ENCODE measurements at regions not wholly inside any gene's neighbourhood (a gene's known extent, or its start where the extent isn't known, plus 50 kb on each side); places are given as distances from the start of the nearest gene placed in this dataset.
A peak's percentile ranks its signal among the peaks of the same experiment; 100 is the strongest.
"Not testable (repeated sequence)": the region's sequence is repeated elsewhere in the genome, so short reads cannot be mapped to it uniquely, and the experiment has no call there.

DNA sequence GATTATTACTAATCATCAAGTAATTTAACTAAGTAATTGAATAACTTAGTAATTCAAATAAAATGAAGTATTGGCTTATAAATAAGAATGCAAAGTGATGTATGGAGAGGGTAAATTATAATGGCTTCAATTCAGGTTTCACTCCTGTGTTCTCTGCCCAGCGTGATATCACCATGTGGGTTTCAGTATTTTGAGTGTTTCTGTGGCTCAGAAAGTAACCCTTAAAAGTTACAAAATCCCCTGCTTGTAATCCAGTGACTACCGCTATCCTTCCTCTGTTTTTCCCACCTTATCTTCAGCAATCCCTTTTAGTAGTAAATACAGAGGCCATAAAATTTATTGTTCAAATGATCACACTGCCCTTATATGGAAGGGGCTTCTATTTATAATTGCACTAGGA lies 316.4 kb upstream of the CFAP20DC start:
- no peak for DNase-seq

DNA sequence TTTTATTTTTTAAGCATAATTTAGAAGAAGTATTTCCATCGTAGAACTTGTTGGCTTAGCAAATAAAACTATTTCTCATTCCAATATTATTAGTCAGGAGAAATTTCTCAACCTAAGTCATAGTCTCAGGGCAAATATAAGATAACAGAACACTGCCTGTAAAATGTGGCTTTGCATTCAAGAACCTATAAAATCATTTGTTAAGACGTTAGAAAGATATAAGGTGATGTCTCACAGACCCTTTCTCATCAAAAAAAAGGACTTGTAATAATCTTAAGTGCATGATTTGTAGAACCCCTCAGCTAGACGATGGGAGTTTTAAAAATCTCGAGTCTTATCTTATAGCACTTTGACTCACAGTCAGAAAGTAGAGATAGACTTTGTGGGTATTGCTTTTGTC lies 314.7 kb upstream of the CFAP20DC start:
- no peak for DNase-seq

GRCh38 chr3:59360312-59360711 lies 310.5 kb upstream of the CFAP20DC start:
- not testable (repeated sequence) for DNase-seq

DNA sequence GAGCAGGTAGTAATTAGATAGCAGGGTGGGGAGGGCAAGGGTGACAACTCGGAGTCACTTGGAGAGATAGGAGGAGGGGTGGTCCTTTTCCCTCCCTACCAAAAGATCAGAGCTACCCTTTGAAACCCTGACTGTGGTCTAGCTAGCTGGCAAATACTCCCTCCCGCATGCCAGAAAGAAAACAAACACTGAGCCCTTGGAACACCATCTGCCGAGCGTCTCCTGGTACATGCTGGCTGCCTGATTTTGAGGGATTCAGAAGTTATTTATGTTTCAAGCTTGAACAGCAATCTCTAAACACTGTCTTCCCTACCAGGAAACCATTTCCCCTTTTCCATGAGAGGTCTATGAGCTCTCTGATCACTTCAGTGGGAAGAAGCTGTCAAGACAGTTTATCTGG lies 291.6 kb upstream of the CFAP20DC start:
- no peak for DNase-seq

- no peak for DNase-seq
Observed at GRCh38 chr3:59339818-59340217, 290.0 kb upstream of the CFAP20DC start.

DNA sequence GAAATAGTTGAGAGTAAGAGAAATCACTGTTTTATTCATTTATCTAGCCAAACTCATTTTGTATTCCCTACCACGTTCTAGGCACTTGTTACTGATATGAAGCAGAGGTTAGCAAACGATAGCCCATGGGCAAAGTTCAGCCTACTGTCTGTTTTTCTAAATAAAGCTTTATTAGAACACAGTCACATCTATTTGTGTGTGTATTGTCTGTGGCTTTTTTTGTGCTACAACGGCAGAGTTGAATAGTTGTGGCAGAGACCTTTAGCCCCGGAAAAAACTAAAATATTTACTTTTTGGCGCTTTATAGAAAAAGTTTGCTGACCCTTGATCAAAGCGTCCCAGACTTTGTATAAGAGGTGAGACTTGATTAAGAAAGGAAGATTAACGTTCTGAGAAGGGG lies 289.1 kb upstream of the CFAP20DC start:
- DNase-seq = no peak

DNA sequence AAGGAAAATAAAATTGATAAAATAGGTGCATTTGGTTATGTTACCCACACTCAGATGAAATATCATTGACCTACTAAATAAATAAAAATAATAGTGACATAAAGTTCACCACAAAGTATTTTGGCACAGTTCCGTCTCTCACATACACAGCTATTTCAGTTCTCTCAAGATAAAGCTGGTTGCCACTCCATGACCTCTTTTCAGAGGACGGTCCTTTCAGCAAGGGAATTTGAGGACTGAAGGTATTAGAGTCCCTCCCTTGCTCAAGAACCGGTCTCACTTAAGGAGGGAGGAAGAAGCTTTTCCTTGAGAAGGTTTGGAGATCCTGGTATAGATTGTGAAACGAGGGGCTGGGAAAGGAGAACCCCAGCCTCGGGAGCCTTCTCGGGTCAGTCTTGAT lies 285.5 kb upstream of the CFAP20DC start:
- no peak for DNase-seq

GRCh38 chr3:59334585-59334984 lies 284.8 kb upstream of the CFAP20DC start:
- DNase-seq = no peak

DNA sequence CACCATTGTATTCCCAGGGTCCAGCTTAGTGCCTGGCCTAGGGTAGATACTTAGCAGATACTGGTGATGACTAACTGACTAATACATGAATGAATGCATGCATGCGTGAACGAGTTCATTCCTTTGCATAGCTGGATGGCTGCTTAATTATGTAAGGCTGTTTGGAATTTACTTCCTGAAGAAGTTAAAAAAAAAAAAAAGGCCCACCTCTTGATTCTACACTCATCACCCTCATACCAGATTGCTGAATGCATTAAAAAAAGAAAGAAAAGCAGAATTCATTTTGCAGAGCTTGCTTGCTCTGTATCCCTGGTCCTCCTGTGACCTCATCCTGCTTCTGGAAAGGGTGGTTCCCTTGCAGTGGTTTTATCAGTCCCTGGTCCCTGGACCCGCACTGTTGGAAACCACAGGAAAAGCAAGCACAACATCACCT lies 277.6 kb upstream of the CFAP20DC start:
- DNase-seq = peak in 1 of 3 donors; percentile 73

DNA sequence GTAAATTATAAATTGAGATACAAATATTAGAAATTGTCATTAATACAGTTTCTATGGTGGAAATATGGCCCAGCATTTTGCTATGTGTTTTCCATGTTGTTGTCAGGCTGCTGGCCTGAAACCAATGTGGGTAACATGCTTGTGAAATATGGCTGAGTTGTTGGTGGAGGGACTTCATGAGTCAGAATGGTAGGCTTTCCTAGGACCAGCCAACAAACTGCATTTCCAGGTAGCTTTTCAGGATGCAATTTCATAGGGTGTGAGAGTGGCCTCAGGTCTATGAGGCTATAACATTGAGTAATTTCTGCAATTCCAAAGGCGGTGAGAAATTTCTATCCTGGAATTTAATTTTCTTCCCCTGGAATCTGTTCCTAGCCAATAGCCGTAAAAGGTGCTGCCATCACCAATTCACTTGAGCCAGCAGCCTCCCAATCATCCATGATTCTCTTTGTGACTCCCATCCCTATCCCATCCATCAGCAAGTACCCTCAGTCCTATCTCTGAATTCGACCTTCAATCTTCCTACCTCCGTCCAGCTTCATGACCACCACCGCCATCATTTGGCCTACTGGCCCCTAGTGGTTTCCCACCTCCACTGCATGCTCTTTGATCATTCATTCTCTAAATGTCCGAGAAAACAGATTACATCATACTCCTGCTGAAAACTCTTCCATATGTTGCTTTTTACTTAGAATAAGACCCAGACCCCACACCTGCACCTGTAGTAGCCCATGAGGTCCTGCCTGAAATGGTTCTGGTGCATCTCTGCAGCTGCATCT lies 276.6 kb upstream of the CFAP20DC start:
- DNase-seq = no peak

GRCh38 chr3:59321881-59322540 lies 272.2 kb upstream of the CFAP20DC start:
- no peak for DNase-seq

GRCh38 chr3:59320080-59320479 lies 270.3 kb upstream of the CFAP20DC start:
- DNase-seq = no peak

DNA sequence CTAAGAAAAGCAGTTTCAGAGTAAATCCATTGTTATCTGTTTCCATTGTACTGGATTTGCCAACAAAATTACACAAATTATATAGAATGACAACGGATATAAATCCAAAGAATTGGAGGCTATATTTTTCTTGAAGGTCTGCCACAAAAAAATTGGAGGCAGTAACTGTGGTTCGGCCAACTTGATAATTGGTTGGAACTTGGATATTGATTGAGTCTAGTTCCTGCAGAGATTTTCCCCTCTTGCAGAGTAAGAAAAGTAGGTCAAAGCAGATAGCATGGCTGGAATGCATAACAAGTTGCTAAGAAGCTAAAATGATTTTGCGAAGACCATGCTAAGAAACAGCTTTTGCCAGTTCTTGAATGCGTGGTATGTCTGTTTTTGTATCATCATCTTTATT lies 269.6 kb upstream of the CFAP20DC start:
- DNase-seq = peak in 1 of 3 donors; percentile 64

- peak in 1 of 3 donors; percentile 36 for DNase-seq
Observed at GRCh38 chr3:59318881-59319280, 269.1 kb upstream of the CFAP20DC start.

- DNase-seq = no peak
Observed at GRCh38 chr3:59317386-59317785, 267.6 kb upstream of the CFAP20DC start.

DNA sequence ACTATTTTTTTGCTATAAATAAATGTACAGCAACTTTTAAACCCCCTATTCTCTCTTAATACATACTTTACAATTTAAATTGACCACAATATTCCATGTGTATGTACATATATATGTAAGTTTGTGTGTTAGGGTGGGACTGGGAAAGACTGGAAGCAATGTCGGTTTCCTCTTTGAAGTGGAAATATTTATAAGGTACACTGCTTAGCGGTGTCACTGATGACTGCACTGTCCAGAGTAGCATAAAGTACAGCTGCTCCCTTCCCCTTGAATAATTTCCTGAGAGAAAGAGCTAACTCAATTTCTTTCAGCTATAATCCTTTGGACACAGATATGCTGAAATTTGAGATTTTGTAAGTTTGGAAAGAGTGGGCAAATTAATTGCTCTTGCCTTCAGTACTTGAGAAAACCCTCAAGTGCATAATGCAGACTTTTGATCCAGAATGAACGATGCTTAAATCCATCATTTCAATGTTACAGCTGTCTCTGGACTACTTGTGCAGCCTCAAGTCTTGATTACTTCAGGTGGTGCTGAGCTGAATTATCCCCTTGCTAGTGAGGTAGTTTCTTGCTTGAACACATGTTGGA lies 267.0 kb upstream of the CFAP20DC start:
- peak in 1 of 3 donors; percentile 44 for DNase-seq

- no peak for DNase-seq
Observed at GRCh38 chr3:59313365-59313764, 263.5 kb upstream of the CFAP20DC start.

DNA sequence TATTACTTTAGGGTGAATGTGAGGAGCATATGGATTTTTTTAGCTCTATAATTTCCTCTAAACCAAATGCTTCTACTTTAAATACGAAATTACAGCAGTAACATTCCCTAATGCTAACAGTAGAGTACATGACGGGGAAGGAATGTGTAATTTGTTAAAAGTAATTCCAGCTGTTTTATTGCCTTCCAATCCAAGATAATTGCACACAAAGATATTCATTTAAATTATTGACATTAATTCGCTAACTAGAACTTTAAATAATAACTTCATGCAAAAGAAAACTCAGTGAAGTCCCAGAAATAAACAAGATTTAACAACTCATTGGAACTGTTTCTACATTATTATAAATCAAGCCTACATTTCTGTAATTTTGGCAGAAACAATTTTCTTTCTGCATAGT lies 261.4 kb upstream of the CFAP20DC start:
- no peak for DNase-seq

DNA sequence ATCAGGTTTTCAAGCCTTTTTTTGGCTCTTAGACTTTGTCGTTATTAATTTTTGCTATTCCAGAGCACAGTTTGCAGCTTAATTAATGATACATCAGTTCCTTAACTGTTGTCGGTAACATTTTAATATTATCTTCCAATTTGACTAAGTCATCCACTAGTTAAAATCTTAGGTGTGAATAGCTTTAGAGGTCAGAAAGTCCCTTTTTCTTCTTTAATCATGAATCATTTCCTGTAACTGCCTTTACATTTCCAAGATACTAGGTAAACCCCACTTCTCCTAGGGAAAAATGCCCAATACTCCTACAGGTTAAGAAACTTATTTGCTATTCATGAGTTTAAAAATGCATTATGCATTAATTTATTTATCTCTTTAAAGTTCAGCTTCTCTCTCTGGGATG lies 260.9 kb upstream of the CFAP20DC start:
- DNase-seq = no peak

DNA sequence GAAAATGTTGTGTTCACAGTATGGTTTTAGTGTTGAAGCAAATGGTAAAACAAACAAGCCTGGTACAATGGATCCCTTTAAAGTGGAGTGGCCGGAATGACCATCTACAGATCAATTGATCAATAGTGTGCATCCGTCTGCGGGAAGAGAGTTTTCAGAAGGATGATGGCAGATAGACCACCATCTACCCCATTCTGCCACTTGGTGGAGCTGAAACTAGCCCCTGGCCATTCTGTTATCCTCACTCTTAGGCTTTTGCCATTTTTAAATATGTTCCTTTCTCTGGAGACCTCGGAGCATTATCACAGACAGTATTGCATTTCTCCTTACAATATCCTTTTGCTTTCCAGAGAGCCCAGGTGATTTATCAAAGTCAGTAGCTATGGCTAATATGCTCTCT lies 258.9 kb upstream of the CFAP20DC start:
- no peak for DNase-seq

DNA sequence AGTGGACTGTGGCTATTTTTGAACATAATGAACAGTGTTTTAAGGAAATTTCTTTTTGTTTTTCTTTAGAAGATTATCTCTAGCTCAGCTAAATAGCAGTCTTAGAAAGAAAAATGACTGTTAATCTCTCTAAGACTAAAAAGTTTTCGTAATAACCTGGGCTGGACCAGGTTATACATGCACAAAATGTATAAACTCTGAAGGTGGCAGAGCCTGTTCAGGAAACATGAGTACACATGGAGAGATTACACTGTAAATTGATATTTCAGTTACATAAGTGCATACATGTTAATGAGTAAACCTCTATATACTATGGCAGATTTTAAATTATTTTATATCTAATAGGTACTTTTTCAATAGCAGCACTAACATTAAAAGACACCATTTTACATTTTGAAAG lies 258.2 kb upstream of the CFAP20DC start:
- DNase-seq = no peak

DNA sequence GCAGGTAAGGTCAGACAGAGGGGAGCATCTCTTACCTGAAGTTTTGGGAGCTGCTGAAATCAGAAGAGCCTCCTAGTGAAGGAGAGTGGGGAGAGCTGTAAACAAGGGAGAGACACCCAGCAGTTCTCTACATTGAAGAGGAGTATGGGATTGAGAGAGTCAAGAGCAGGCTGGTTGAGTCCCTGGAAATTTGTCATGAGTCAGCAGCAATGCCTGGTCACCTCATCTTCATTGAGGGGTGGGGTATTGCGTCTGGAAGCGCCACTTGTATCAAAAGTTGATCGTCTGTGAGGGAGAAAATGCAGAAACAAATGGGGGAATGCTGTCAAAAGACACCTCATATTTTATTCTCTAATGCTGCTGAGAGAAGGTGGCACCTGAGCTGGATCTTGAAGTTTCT lies 256.6 kb upstream of the CFAP20DC start:
- no peak for DNase-seq

DNA sequence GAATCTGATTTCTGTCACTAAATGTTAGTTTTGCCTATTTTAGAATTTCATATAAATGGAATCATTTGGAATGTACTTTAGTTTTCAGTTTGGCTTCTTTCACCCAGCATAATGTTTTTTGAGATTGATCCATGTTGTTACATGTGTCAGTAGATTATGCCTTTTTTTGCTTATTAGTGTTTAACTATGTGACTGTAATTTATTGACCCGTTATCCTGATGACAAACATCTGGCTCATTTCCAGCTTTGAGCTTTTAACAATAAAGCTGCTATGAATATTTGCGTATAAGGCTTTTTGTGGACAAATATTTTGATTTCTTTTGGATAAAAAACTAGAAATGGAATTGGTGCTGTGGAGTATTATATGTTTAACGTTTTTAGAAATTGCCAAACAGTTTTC lies 254.5 kb upstream of the CFAP20DC start:
- DNase-seq = peak in 1 of 3 donors; percentile 68

Measured in muscle of back (tissue), 3 donors.